Neural cell (in vitro differentiated cells): ENCODE measurements at regions not wholly inside any gene's neighbourhood (a gene's known extent, or its start where the extent isn't known, plus 50 kb on each side); places are given as distances from the start of the nearest gene placed in this dataset.

ENCODE experiments used
- H2AFZ ChIP-seq: fragments of 200-600, 300-800 bp; sonication (generic), shearing (Covaris generic); 2 replicates; pipeline ENCODE4 v1.6.0; 2014; ENCODE audit warnings: low read depth, mild to moderate bottlenecking, antibody characterized with exemption, low read length, moderate library complexity
- H3F3A ChIP-seq: fragments of 200-600 bp; shearing (Covaris generic); 2 replicates; pipeline ENCODE4 v1.6.1; 2016; ENCODE audit warnings: mild to moderate bottlenecking, moderate library complexity, mixed read lengths, antibody characterized with exemption, low read length; ENCODE audit not compliant: insufficient read depth, poor library complexity, severe bottlenecking
- H3K27ac ChIP-seq: fragments of 200-600, 300-800 bp; sonication (generic), shearing (Covaris generic); 2 replicates; pipeline ENCODE4 v1.5.1; 2014; ENCODE audit warnings: mild to moderate bottlenecking, low read length, moderate library complexity
- H3K27me3 ChIP-seq: fragments of 300-800, 200-600 bp; sonication (generic), shearing (Covaris generic); 2 replicates; pipeline ENCODE4 v1.6.0; 2014; ENCODE audit warnings: mild to moderate bottlenecking, low read depth, low read length, moderate library complexity; ENCODE audit not compliant: insufficient read depth
- H3K36me3 ChIP-seq: fragments of 300-800, 200-600 bp; sonication (generic), shearing (Covaris generic); 2 replicates; pipeline ENCODE4 v1.5.1; 2014; ENCODE audit warnings: mild to moderate bottlenecking, antibody characterized with exemption, low read length, moderate library complexity; ENCODE audit not compliant: insufficient read depth
- H3K4me2 ChIP-seq: fragments of 300-800, 200-600 bp; sonication (generic), shearing (Covaris generic); 2 replicates; pipeline ENCODE4 v1.6.0; 2014; ENCODE audit warnings: mild to moderate bottlenecking, low read length
- H3K4me3 ChIP-seq: fragments of 300-800, 200-600 bp; sonication (generic), shearing (Covaris generic); 2 replicates; pipeline ENCODE4 v1.5.1; 2014; ENCODE audit warnings: mild to moderate bottlenecking, low read length, moderate library complexity
- H3K79me2 ChIP-seq: fragments of 200-600 bp; shearing (Covaris generic); replicated peaks from 2 replicates; pipeline ENCODE4 v1.6.0; 2014; ENCODE audit warnings: mild to moderate bottlenecking, low read length, moderate library complexity; ENCODE audit not compliant: insufficient read depth
- H3K9ac ChIP-seq: fragments of 300-800, 200-600 bp; sonication (generic), shearing (Covaris generic); 2 replicates; pipeline ENCODE4 v1.6.1; 2016; ENCODE audit warnings: mild to moderate bottlenecking, low read length, mixed read lengths
- H3K9me2 ChIP-seq: fragments of 200-600 bp; shearing (Covaris generic); 2 replicates; pipeline ENCODE4 v1.6.1; 2016; ENCODE audit warnings: mild to moderate bottlenecking, low read length, mixed read lengths; ENCODE audit not compliant: insufficient read depth
- H3K9me3 ChIP-seq: fragments of 200-600, 300-800 bp; sonication (generic), shearing (Covaris generic); 2 replicates; pipeline ENCODE4 v1.6.1; 2016; ENCODE audit warnings: mild to moderate bottlenecking, mixed run types, low read length, moderate library complexity, mixed read lengths
- H4K20me1 ChIP-seq: fragments of 200-600 bp; shearing (Covaris generic); 2 replicates; pipeline ENCODE4 v1.6.1; 2016; ENCODE audit warnings: mild to moderate bottlenecking, mixed run types; ENCODE audit not compliant: insufficient read depth
- CTCF ChIP-seq: fragments of 450-650 bp; IDR thresholded peaks from 2 replicates; pipeline ENCODE4 v1.5.1; 2014; ENCODE audit warnings: antibody characterized with exemption, mild to moderate bottlenecking, moderate library complexity; ENCODE audit not compliant: poor library complexity, severe bottlenecking
- EP300 ChIP-seq: fragments of 450-650 bp; conservative IDR thresholded peaks from 2 replicates; pipeline ENCODE4 v1.6.1; 2014; ENCODE audit warnings: antibody characterized with exemption, mild to moderate bottlenecking, moderate library complexity; ENCODE audit not compliant: poor library complexity, severe bottlenecking
- EZH2 ChIP-seq: fragments of 200-600, 300-800 bp; shearing (Covaris generic), sonication (generic); IDR thresholded peaks from 2 replicates; pipeline ENCODE4 v1.6.1; 2014; ENCODE audit warnings: antibody characterized with exemption, low read length, borderline replicate concordance, mild to moderate bottlenecking; ENCODE audit not compliant: insufficient read depth, poor library complexity, severe bottlenecking
- POLR2AphosphoS5 ChIP-seq: IDR thresholded peaks from 2 replicates; pipeline ENCODE4 v1.6.1; 2012
- RAD21 ChIP-seq: fragments of 450-650 bp; conservative IDR thresholded peaks from 2 replicates; pipeline ENCODE4 v1.6.1; 2014; ENCODE audit warnings: antibody characterized with exemption, mild to moderate bottlenecking, moderate library complexity
- SMC3 ChIP-seq: fragments of 450-650 bp; conservative IDR thresholded peaks from 2 replicates; pipeline ENCODE4 v1.6.1; 2014; ENCODE audit warnings: antibody characterized with exemption, mild to moderate bottlenecking, moderate library complexity; ENCODE audit not compliant: poor library complexity

- TF ChIP-seq EP300 (no peak), POLR2AphosphoS5 (no peak), CTCF (no peak), SMC3 (no peak)
- no peaks in the 10 kb centered on the region for H3K9me2 ChIP-seq
- H4K20me1 ChIP-seq = no peaks in the 10 kb centered on the region
- no peaks in the 10 kb centered on the region for H3F3A ChIP-seq
- H3K9me3 ChIP-seq = no peaks in the 10 kb centered on the region
- no peak overlapping the region for H3K4me3 ChIP-seq
- H3K27me3 ChIP-seq = no peaks in the 10 kb centered on the region
- H3K9ac ChIP-seq = no peak overlapping the region
- H2AFZ ChIP-seq = no peak overlapping the region
- no peaks in the 10 kb centered on the region for H3K79me2 ChIP-seq
- H3K36me3 ChIP-seq = no peaks in the 10 kb centered on the region
- no peak overlapping the region for H3K27ac ChIP-seq
- H3K4me2 ChIP-seq = no peak overlapping the region
Observed at GRCh38 chr4:106762666-106763443, 273.3 kb downstream of the DKK2 start.

- Histone ChIP-seq H4K20me1 (no peaks in the 10 kb centered on the region), H2AFZ (no peak overlapping the region), H3K9me2 (no peaks in the 10 kb centered on the region), H3K9me3 (no peaks in the 10 kb centered on the region), H3K9ac (no peak overlapping the region), H3K4me3 (no peak overlapping the region), H3K27ac (no peak overlapping the region), H3K79me2 (no peaks in the 10 kb centered on the region), H3K27me3 (no peaks in the 10 kb centered on the region), H3F3A (no peaks in the 10 kb centered on the region), H3K36me3 (no peaks in the 10 kb centered on the region), H3K4me2 (no peak overlapping the region)
- TF ChIP-seq CTCF (no peak), SMC3 (no peak)
Observed at GRCh38 chr4:106753426-106753825, 282.7 kb downstream of the DKK2 start.

- H3K9me3 ChIP-seq = no peaks in the 10 kb centered on the region
- no peak overlapping the region for H3K4me2 ChIP-seq
- no peaks in the 10 kb centered on the region for H3K9me2 ChIP-seq
- no peak overlapping the region for H3K27ac ChIP-seq
- no peaks in the 10 kb centered on the region for H3K27me3 ChIP-seq
- TF ChIP-seq RAD21 = no peak
- no peak for TF ChIP-seq EZH2
- no peak overlapping the region for H3K4me3 ChIP-seq
- H2AFZ ChIP-seq = no peak overlapping the region
- H3K79me2 ChIP-seq = no peaks in the 10 kb centered on the region
- no peak overlapping the region for H3K9ac ChIP-seq
- H4K20me1 ChIP-seq = no peaks in the 10 kb centered on the region
- no peaks in the 10 kb centered on the region for H3K36me3 ChIP-seq
- H3F3A ChIP-seq = no peaks in the 10 kb centered on the region
Observed at GRCh38 chr4:106746451-106746850, 289.7 kb downstream of the DKK2 start.
